Hepatocyte (in vitro differentiated cells): ENCODE measurements at regions not wholly inside any gene's neighbourhood (a gene's known extent, or its start where the extent isn't known, plus 50 kb on each side); places are given as distances from the start of the nearest gene placed in this dataset.

Experiments used
- CTCF ChIP-seq: fragments of 200-600 bp; sonication (generic); IDR thresholded peaks from 2 replicates; pipeline ENCODE4 v1.5.1; 2016; ENCODE audit warnings: antibody characterized with exemption, mild to moderate bottlenecking; ENCODE audit not compliant: poor library complexity
- EZH2phosphoT487 ChIP-seq: fragments of 200-600 bp; sonication (generic); IDR thresholded peaks from one replicate; pipeline ENCODE4 v1.6.1; 2018; ENCODE audit warnings: antibody characterized with exemption, mild to moderate bottlenecking, low read depth, moderate library complexity; ENCODE audit not compliant: unreplicated experiment, severe bottlenecking

- TF ChIP-seq EZH2phosphoT487: no peak
- no peak for TF ChIP-seq CTCF
These were observed 253.5 kb upstream of the GRIN3A start for GRCh38 chr9:101991926-101992325.
